ACHN (cell line): ENCODE measurements at regions not wholly inside any gene's neighbourhood (a gene's known extent, or its start where the extent isn't known, plus 50 kb on each side); places are given as distances from the start of the nearest gene placed in this dataset.
A peak's percentile ranks its signal among the peaks of the same experiment; 100 is the strongest.
"Not testable (repeated sequence)": the region's sequence is repeated elsewhere in the genome, so short reads cannot be mapped to it uniquely, and the experiment has no call there.

Source experiments
- DNase-seq: peaks from one replicate; pipeline ENCODE4 v3.0.0-alpha.2; 2015
- in situ Hi-C: cut with HindIII; loops from 2 replicates; pipeline ENCODE4 v1.10.0; 2017; ENCODE audit warnings: low sequenced_read_pairs, low pct_ligation_motif_present, low pct_unique_long_range_greater_than_20kb

- in situ Hi-C loops: no loop called here
Measured at GRCh38 chr3:182519569-182519968, 273.7 kb upstream of the ATP11B start.

DNA sequence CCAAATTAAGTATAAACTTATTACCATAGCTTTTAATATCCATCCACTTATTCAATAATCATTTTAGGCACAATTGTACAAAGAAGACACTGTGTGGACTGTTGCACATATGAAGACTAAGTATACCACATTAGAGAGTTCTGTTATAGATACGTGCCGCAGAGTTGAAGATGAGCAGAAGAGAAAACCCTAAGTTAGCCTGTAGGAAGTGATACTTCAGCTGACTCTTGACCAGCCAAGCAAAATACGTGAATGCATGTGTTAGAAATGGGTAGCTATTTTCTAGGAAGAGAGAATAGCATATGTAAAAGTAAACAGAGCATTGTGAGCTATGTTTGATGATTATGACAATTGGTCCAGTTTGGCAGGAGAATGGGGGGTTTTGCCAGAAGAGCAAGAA, 272.0 kb upstream of the ATP11B start:
- no peak for DNase-seq
- in situ Hi-C loops: no loop called here

More at GRCh38 chr3:182519569-182519968, 273.7 kb upstream of the ATP11B start:
- no peak for DNase-seq

DNA sequence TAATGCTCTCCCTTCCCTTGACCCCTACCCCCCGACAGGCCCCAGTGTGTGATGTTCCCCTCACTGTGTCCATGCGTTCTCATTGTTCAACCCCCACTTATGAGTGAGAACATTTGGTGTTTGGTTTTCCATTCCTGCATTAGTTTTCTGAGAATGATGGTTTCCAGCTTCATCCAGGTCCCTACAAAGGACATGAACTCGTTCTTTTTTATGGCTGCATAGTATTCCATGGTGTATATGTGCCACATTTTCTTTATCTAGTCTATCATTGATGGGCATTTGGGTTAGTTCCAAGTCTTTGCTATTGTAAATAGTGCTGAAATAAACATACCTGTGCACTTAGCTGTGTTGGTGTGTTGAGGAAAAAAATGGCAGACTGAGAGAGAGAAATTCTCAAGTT, 269.9 kb upstream of the ATP11B start:
- in situ Hi-C loops, DNase-seq: not testable (repeated sequence)

- in situ Hi-C loops: no loop called here
Measured at GRCh38 chr3:182523836-182524235, 269.5 kb upstream of the ATP11B start.

GRCh38 chr3:182524711-182525401, 268.4 kb upstream of the ATP11B start:
- in situ Hi-C loops: no loop called here
- no peak for DNase-seq

More at GRCh38 chr3:182523836-182524235, 269.5 kb upstream of the ATP11B start:
- DNase-seq: no peak

DNA sequence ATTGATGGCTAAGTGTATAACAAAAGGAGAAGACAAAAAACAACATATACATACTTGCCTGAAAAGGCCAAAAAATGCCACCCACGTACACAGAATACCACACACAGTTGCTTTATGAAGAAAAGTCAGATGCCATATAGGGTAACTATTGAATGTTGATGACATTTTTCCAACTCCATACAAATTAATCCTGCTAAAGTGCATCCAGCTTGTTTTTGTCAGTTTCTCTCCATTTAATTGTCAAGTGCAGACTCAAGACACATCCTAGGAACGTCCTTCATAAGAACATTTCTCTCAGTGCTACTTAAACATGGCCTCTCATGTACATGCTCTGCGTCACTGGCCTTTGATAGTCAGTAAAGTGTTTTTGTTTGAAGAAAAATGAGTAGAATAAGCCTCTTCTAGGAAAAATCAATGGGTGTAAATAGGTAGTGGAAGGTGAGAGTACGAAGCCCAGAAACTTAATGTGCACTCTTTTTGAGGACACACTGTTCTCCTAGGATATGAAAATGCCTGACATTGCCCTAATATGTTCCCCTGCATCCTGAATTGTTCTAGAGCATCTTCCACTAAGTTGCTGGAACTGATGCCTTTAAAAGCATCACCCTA, 267.4 kb upstream of the ATP11B start:
- DNase-seq: no peak
- in situ Hi-C loops: no loop called here

DNA sequence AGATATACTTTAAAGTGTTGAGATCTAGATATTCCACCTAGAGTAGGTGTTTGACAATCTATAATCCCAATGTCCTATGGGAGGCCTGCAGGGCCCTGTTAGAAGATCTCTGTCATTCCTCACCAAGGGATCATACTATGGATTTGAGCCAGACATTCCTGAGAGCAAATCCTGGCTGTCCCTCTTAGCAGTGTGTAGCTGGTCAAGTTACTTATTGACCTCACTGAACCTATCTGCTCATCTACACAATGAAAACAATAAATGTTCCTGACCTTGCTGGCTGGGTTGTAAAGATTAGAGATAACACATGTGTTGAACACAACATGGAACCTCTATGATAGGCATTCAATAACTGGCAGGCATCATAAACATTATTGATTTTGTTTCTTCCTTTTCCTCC, 265.6 kb upstream of the ATP11B start:
- peak; percentile 84 for DNase-seq
- in situ Hi-C loops: no loop called here

DNA sequence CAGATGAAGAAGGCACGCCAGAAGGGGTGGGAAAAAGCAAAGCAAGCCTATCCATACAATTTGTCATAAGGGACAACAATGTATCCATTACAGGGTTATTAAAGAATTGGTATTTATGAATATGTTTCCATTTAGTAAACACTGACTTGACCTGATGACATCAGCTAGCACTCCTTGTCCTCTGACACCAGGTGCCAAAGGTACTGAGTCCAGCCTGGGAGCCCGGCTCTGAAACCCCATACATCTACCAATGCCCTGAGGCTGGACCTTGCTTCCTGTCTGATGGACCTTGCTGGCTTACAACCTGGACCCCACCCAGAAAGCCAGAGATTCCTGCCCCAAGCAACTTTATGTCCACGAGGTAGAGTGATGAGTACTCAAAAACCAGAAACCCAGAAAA, 263.0 kb upstream of the ATP11B start:
- no peak for DNase-seq
- in situ Hi-C loops: no loop called here

GRCh38 chr3:182533394-182533793, 259.9 kb upstream of the ATP11B start:
- peak; percentile 2 for DNase-seq
- in situ Hi-C loops: no loop called here

DNA sequence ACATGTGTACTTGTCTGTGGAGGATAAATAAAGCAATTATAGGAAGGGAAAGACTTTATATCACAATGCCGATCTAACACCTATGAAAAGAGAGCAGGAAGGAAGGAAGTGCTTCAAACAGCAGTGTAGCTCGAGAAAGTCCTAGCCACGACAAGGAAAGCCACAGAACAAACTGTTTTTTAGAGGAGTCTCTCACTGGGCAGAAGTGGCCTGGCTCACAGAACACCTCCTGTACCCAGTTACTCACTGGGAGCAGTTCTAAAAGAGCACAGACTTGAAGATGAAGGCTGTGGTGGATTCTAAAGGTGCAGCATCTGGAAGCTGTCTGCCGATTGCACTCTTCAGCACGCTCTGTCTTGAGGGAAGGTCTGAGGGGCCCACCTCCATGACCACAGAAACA, 248.8 kb upstream of the ATP11B start:
- in situ Hi-C loops: no loop called here
- DNase-seq: no peak

GRCh38 chr3:182562274-182562673, 231.0 kb upstream of the ATP11B start:
- DNase-seq: no peak
- in situ Hi-C loops: no loop called here

GRCh38 chr3:182565916-182566796, 227.1 kb upstream of the ATP11B start:
- DNase-seq: peak; percentile 16
- in situ Hi-C loops: no loop called here

DNA sequence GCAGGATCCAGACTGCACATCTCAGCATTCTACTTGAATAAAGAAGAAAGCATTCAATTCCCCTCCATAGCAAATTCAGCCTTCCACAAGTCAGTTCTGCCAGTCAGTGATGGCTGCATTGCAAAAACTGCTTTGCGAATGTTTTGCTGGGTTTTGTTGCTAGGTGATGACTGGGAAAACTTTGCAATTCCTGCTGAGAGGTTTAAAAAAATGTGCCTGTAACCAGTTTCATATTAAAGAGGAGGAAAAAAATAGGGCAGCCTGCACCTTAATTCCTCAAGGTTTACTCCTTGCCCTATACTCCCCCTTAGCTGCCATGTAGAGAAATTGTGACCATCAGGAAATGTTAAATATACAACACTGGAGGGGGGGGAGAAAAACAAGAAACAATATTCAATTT, 225.6 kb upstream of the ATP11B start:
- in situ Hi-C loops: no loop called here
- peak; percentile 12 for DNase-seq

- in situ Hi-C loops: no loop called here
- DNase-seq: no peak
Measured at GRCh38 chr3:182568261-182568660, 225.0 kb upstream of the ATP11B start.

DNA sequence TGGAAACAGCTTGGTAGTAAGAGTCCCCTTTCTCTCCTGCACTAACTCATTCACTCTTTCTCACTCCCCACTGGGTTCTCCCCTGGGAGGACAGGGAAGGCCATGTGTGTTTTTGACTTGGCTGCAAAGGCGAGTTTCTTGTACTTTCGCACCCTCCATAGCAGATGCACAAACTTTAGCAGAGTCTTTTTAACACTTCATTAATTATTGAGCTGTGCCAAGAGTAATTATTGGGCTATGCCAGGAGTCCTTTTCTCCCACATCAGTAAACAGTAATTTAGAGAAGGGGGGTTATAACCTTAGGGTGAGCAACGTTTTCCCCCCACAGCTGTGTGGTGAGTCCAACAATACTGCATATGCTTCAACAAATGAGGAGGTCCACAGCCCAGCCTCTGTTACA, 224.4 kb upstream of the ATP11B start:
- no peak for DNase-seq
- in situ Hi-C loops: no loop called here

- in situ Hi-C loops: no loop called here
- DNase-seq: no peak
Measured at GRCh38 chr3:182570946-182571594, 222.2 kb upstream of the ATP11B start.

GRCh38 chr3:182575941-182576340, 217.4 kb upstream of the ATP11B start:
- DNase-seq: no peak
- in situ Hi-C loops: no loop called here

- in situ Hi-C loops: no loop called here
Measured at GRCh38 chr3:182583545-182583944, 209.8 kb upstream of the ATP11B start.

GRCh38 chr3:182585532-182586150, 207.7 kb upstream of the ATP11B start:
- DNase-seq: no peak
- in situ Hi-C loops: no loop called here

More at GRCh38 chr3:182583545-182583944, 209.8 kb upstream of the ATP11B start:
- DNase-seq: no peak
